Gastroesophageal sphincter (tissue), 3 donors: ENCODE measurements at regions not wholly inside any gene's neighbourhood (a gene's known extent, or its start where the extent isn't known, plus 50 kb on each side); places are given as distances from the start of the nearest gene placed in this dataset.

Experiments
- CTCF ChIP-seq, 4 experiments: fragments of 200-600 bp in 2 of 4; fragments of 450-650 bp in 2 of 4; sonication (generic) in 1 of 4; IDR thresholded peaks; one replicate each; pipeline ENCODE4 v1.5.1; 2017 to 2019; ENCODE audit warnings: antibody characterized with exemption in 4 of 4, mild to moderate bottlenecking in 2 of 4, moderate library complexity in 2 of 4
- POLR2A ChIP-seq, 2 donors: fragments of 450-650 bp; IDR thresholded peaks; one replicate each; pipeline ENCODE4 v1.6.1; 2017; ENCODE audit warnings: antibody characterized with exemption in 2 of 2, mild to moderate bottlenecking in 2 of 2, moderate library complexity in 1 of 2

- TF ChIP-seq CTCF (IDR thresholded peaks at IDR 0.05): no peak
- no peak for TF ChIP-seq POLR2A (IDR thresholded peaks at IDR 0.05)
Measured at GRCh38 chr2:236726701-236727450, 157.3 kb downstream of the ACKR3 start.
